Activated T-helper 17 cell treated with anti-CD3 and anti-CD28 coated beads, Interleukin-2, amount 50 U/mL, for 72 hours (primary cell): ENCODE measurements at regions not wholly inside any gene's neighbourhood (a gene's known extent, or its start where the extent isn't known, plus 50 kb on each side); places are given as distances from the start of the nearest gene placed in this dataset.
"Not testable (repeated sequence)": the region's sequence is repeated elsewhere in the genome, so short reads cannot be mapped to it uniquely, and the experiment has no call there.

Experiments
- ATAC-seq: fragments of 150-1000 bp; cut with Tn5 transposase; replicated peaks from 2 replicates; pipeline ENCODE4 v1.10.0; 2021; ENCODE audit warnings: mild to moderate bottlenecking, moderate library complexity
- H3K27ac Mint-ChIP-seq: one replicate; pipeline ENCODE4 v1.8.0; 2022; ENCODE audit warnings: mixed read lengths
- H3K27me3 Mint-ChIP-seq: one replicate; pipeline ENCODE4 v1.8.0; 2022; ENCODE audit warnings: mixed read lengths
- H3K36me3 Mint-ChIP-seq: one replicate; pipeline ENCODE4 v1.8.0; 2022; ENCODE audit warnings: low read depth, mild to moderate bottlenecking, mixed read lengths
- H3K4me1 Mint-ChIP-seq: one replicate; pipeline ENCODE4 v1.8.0; 2022; ENCODE audit warnings: mixed read lengths
- H3K4me3 Mint-ChIP-seq: one replicate; pipeline ENCODE4 v1.8.0; 2022; ENCODE audit warnings: mild to moderate bottlenecking, mixed read lengths
- H3K9me3 Mint-ChIP-seq: one replicate; pipeline ENCODE4 v1.8.0; 2022; ENCODE audit warnings: mixed read lengths

GRCh38 chr9:106084702-106085101 is 390.4 kb downstream of the TMEM38B start:
- ATAC-seq = no peak
- Mint-ChIP-seq H3K9me3 (peaks cover 12% of the 10 kb centered on the region), H3K4me3 (no peak overlapping the region), H3K27ac (no peak overlapping the region), H3K27me3 (no peaks in the 10 kb centered on the region), H3K4me1 (no peaks in the 10 kb centered on the region), H3K36me3 (no peaks in the 10 kb centered on the region)

- Mint-ChIP-seq H3K4me1 (no peaks in the 10 kb centered on the region), H3K4me3 (no peak overlapping the region), H3K27me3 (no peaks in the 10 kb centered on the region), H3K9me3 (peaks cover 12% of the 10 kb centered on the region), H3K36me3 (no peaks in the 10 kb centered on the region), H3K27ac (no peak overlapping the region)
- ATAC-seq = no peak
These were observed 391.1 kb downstream of the TMEM38B start for GRCh38 chr9:106085479-106085878.

- no peak overlapping the region for H3K27ac Mint-ChIP-seq
- no peaks in the 10 kb centered on the region for H3K27me3 Mint-ChIP-seq
- no peaks in the 10 kb centered on the region for H3K4me1 Mint-ChIP-seq
- no peak for ATAC-seq
- no peaks in the 10 kb centered on the region for H3K36me3 Mint-ChIP-seq
- peaks cover 20% of the 10 kb centered on the region for H3K9me3 Mint-ChIP-seq
- no peak overlapping the region for H3K4me3 Mint-ChIP-seq
These were observed 397.7 kb downstream of the TMEM38B start for GRCh38 chr9:106092083-106092482.

- no peaks in the 10 kb centered on the region for H3K27me3 Mint-ChIP-seq
- peaks cover 10% of the 10 kb centered on the region for H3K9me3 Mint-ChIP-seq
- no peak overlapping the region for H3K4me3 Mint-ChIP-seq
- no peaks in the 10 kb centered on the region for H3K36me3 Mint-ChIP-seq
- no peak overlapping the region for H3K27ac Mint-ChIP-seq
- ATAC-seq = no peak
- no peaks in the 10 kb centered on the region for H3K4me1 Mint-ChIP-seq
These were observed 408.5 kb downstream of the TMEM38B start for GRCh38 chr9:106102821-106103220.

GRCh38 chr9:106104887-106105286 is 410.5 kb downstream of the TMEM38B start:
- H3K4me1 Mint-ChIP-seq = no peaks in the 10 kb centered on the region
- H3K36me3 Mint-ChIP-seq = no peaks in the 10 kb centered on the region
- no peaks in the 10 kb centered on the region for H3K27me3 Mint-ChIP-seq
- no peak overlapping the region for H3K27ac Mint-ChIP-seq
- no peak for ATAC-seq
- peaks cover 16% of the 10 kb centered on the region for H3K9me3 Mint-ChIP-seq
- no peak overlapping the region for H3K4me3 Mint-ChIP-seq

- Mint-ChIP-seq H3K4me3 (no peak overlapping the region), H3K27me3 (no peaks in the 10 kb centered on the region), H3K27ac (no peak overlapping the region), H3K9me3 (peaks cover 18% of the 10 kb centered on the region), H3K36me3 (no peaks in the 10 kb centered on the region), H3K4me1 (no peaks in the 10 kb centered on the region)
- no peak for ATAC-seq
These were observed 412.1 kb downstream of the TMEM38B start for GRCh38 chr9:106106396-106106795.

- Mint-ChIP-seq H3K36me3 (no peaks in the 10 kb centered on the region), H3K27me3 (no peaks in the 10 kb centered on the region), H3K4me3 (no peak overlapping the region), H3K27ac (no peak overlapping the region), H3K9me3 (peaks cover 18% of the 10 kb centered on the region), H3K4me1 (no peaks in the 10 kb centered on the region)
- no peak for ATAC-seq
These were observed 413.4 kb downstream of the TMEM38B start for GRCh38 chr9:106107716-106108115.

- H3K4me3 Mint-ChIP-seq, H3K4me1 Mint-ChIP-seq, H3K36me3 Mint-ChIP-seq, ATAC-seq, H3K27me3 Mint-ChIP-seq, H3K27ac Mint-ChIP-seq: not testable (repeated sequence)
- peaks cover 18% of the 10 kb centered on the region for H3K9me3 Mint-ChIP-seq
These were observed 415.4 kb downstream of the TMEM38B start for GRCh38 chr9:106109706-106110105.

GRCh38 chr9:106110483-106110882 is 416.1 kb downstream of the TMEM38B start:
- ATAC-seq = no peak
- H3K27me3 Mint-ChIP-seq = no peaks in the 10 kb centered on the region
- no peak overlapping the region for H3K4me3 Mint-ChIP-seq
- no peak overlapping the region for H3K27ac Mint-ChIP-seq
- no peaks in the 10 kb centered on the region for H3K4me1 Mint-ChIP-seq
- peaks cover 18% of the 10 kb centered on the region for H3K9me3 Mint-ChIP-seq
- H3K36me3 Mint-ChIP-seq = no peaks in the 10 kb centered on the region

- Mint-ChIP-seq H3K27me3 (no peaks in the 10 kb centered on the region), H3K36me3 (no peaks in the 10 kb centered on the region), H3K4me1 (no peaks in the 10 kb centered on the region), H3K9me3 (peaks cover 16% of the 10 kb centered on the region), H3K4me3 (no peak overlapping the region), H3K27ac (no peak overlapping the region)
- no peak for ATAC-seq
These were observed 416.8 kb downstream of the TMEM38B start for GRCh38 chr9:106111039-106111730.

- Mint-ChIP-seq H3K27me3 (no peaks in the 10 kb centered on the region), H3K9me3 (peaks cover 13% of the 10 kb centered on the region), H3K4me3 (no peak overlapping the region), H3K36me3 (no peaks in the 10 kb centered on the region), H3K4me1 (no peaks in the 10 kb centered on the region), H3K27ac (no peak overlapping the region)
- no peak for ATAC-seq
These were observed 418.6 kb downstream of the TMEM38B start for GRCh38 chr9:106112935-106113334.

- H3K27me3 Mint-ChIP-seq = no peaks in the 10 kb centered on the region
- H3K9me3 Mint-ChIP-seq = peaks cover 22% of the 10 kb centered on the region
- no peaks in the 10 kb centered on the region for H3K4me1 Mint-ChIP-seq
- ATAC-seq = no peak
- no peak overlapping the region for H3K4me3 Mint-ChIP-seq
- H3K36me3 Mint-ChIP-seq = no peaks in the 10 kb centered on the region
- no peak overlapping the region for H3K27ac Mint-ChIP-seq
These were observed 424.8 kb downstream of the TMEM38B start for GRCh38 chr9:106119176-106119575.

- no peak overlapping the region for H3K4me3 Mint-ChIP-seq
- H3K27me3 Mint-ChIP-seq = no peaks in the 10 kb centered on the region
- no peaks in the 10 kb centered on the region for H3K4me1 Mint-ChIP-seq
- peaks cover 25% of the 10 kb centered on the region for H3K9me3 Mint-ChIP-seq
- no peak for ATAC-seq
- H3K36me3 Mint-ChIP-seq = no peaks in the 10 kb centered on the region
- H3K27ac Mint-ChIP-seq = no peak overlapping the region
These were observed 425.7 kb downstream of the TMEM38B start for GRCh38 chr9:106120071-106120470.

GRCh38 chr9:106127776-106128175 is 433.4 kb downstream of the TMEM38B start:
- H3K4me1 Mint-ChIP-seq = no peaks in the 10 kb centered on the region
- no peaks in the 10 kb centered on the region for H3K27me3 Mint-ChIP-seq
- H3K27ac Mint-ChIP-seq = no peak overlapping the region
- no peak for ATAC-seq
- H3K9me3 Mint-ChIP-seq = peaks cover 31% of the 10 kb centered on the region
- no peak overlapping the region for H3K4me3 Mint-ChIP-seq
- no peaks in the 10 kb centered on the region for H3K36me3 Mint-ChIP-seq

- Mint-ChIP-seq H3K4me3 (no peak overlapping the region), H3K36me3 (no peaks in the 10 kb centered on the region), H3K4me1 (no peaks in the 10 kb centered on the region), H3K9me3 (peaks cover 24% of the 10 kb centered on the region), H3K27ac (no peak overlapping the region), H3K27me3 (no peaks in the 10 kb centered on the region)
- ATAC-seq = no peak
These were observed 436.0 kb downstream of the TMEM38B start for GRCh38 chr9:106130374-106130773.

GRCh38 chr9:106143781-106144180 is 449.4 kb downstream of the TMEM38B start:
- no peak overlapping the region for H3K27ac Mint-ChIP-seq
- no peak for ATAC-seq
- H3K4me3 Mint-ChIP-seq = no peak overlapping the region
- H3K4me1 Mint-ChIP-seq = no peaks in the 10 kb centered on the region
- no peaks in the 10 kb centered on the region for H3K27me3 Mint-ChIP-seq
- no peaks in the 10 kb centered on the region for H3K36me3 Mint-ChIP-seq
- peaks cover 15% of the 10 kb centered on the region for H3K9me3 Mint-ChIP-seq
